Ishikawa (cell line): ENCODE measurements at regions not wholly inside any gene's neighbourhood (a gene's known extent, or its start where the extent isn't known, plus 50 kb on each side); places are given as distances from the start of the nearest gene placed in this dataset.

ENCODE experiments used
- CREB1 ChIP-seq: IDR thresholded peaks from 2 replicates; pipeline ENCODE4 v1.6.1; 2012; ENCODE audit warnings: low read depth
- FOXM1 ChIP-seq: IDR thresholded peaks from 2 replicates; pipeline ENCODE4 v1.6.1; 2012; ENCODE audit warnings: low read depth, borderline replicate concordance
- MAX ChIP-seq: IDR thresholded peaks from 2 replicates; pipeline ENCODE4 v1.6.1; 2012
- RAD21 ChIP-seq: IDR thresholded peaks from 2 replicates; pipeline ENCODE4 v1.6.1; 2012; ENCODE audit warnings: low read depth
- REST ChIP-seq: IDR thresholded peaks from 2 replicates; pipeline ENCODE4 v1.6.1; 2012; ENCODE audit warnings: low read depth, mild to moderate bottlenecking
- USF1 ChIP-seq: IDR thresholded peaks from 2 replicates; pipeline ENCODE4 v1.6.1; 2012
- YY1 ChIP-seq: IDR thresholded peaks from 2 replicates; pipeline ENCODE4 v1.6.1; 2012; ENCODE audit warnings: low read depth

DNA sequence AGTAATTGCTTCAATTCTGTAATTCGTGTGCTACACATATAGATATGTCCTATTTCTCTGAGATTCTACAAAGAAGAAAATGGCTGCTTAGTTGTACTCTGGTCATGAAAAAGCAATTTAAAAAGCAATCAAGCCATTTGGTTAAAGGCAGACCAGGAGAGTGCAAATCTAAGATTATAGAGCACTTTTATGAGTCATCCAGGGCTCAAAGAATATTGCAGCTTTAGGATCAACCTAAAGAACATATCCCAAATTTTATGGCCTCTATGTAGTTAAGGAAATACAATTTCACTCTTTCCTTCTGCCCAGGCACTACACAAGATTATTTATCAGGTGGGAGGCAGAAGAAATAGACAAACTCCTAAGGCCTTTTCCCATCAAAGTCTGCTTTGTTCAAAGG lies 332.8 kb downstream of the SEC23A start:
- TF ChIP-seq FOXM1: no peak
- TF ChIP-seq CREB1: no peak
- no peak for TF ChIP-seq REST
- no peak for TF ChIP-seq YY1
- TF ChIP-seq MAX: no peak
- TF ChIP-seq RAD21: no peak
- no peak for TF ChIP-seq USF1
